Left cardiac atrium (tissue), 4 donors: ENCODE measurements at regions not wholly inside any gene's neighbourhood (a gene's known extent, or its start where the extent isn't known, plus 50 kb on each side); places are given as distances from the start of the nearest gene placed in this dataset.

Experiments
- ATAC-seq, 2 donors: fragments of 200-7000 bp; cut with Tn5 transposase; one replicate each; pipeline ENCODE4 v1.9.1; 2020; ENCODE audit warnings: mild to moderate bottlenecking in 2 of 2, moderate library complexity in 2 of 2
- DNase-seq: peaks from one replicate; pipeline ENCODE4 v3.0.0-alpha.2; 2020
- intact Hi-C, 2 donors: fragments of 100-400 bp; cut with DNase I; formaldehyde crosslinking; loops; one replicate each; pipeline versions ENCODE4 v1.14.1 to v1.15.1; 2022 to 2023
- donor health status: DM: no; HTN: yes; CAD: no.
- donor health status: DM: no; HTN: yes; CAD: no; lungs with severe emphysema.
- donor health status: DM: yes; HTN: yes; CAD: no.
- donor health status: Dilated cardiomyopathy.

DNA sequence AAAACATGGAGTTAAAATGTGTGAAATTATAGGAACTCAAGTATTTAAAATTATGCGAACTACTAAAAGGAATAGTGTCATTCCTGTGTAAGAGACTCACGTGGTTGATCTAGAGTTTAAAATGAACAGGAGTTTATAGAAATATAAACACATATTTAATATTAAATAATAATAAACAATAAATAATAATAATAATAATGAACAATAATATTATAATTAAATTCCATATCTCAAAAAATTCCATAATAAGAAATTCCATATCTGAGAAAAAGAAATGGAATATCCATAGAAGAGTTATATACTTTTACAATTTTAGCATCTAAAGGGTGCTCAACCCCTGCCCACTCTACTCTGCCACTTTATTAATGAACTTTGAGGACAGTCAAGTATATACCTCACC is 429.6 kb downstream of the TNS3 start:
- intact Hi-C loops, result no loop called here
- ATAC-seq (no peak), DNase-seq (no peak)

- DNase-seq (no peak), ATAC-seq (no peak)
- intact Hi-C loops, result no loop called here
Measured at GRCh38 chr7:47150497-47151260, 431.2 kb downstream of the TNS3 start.

DNA sequence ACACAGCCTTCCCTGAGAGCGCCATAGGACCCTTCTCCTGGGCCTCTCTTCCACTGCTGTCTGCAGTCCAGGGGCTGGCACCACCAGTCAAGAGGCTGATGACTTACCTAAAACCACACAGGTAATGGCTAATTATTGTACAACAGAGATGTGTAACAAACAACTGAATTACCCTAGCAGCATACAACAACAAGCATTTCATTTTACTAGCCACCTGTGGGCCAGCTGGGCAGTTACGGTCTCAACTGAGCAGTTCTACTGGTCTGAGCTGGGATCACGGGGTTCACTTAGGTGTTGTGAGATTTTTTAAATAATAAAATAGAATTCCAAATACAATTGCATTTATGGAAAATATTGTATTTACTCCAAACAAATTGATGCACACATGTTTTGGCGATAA is 431.9 kb downstream of the TNS3 start:
- DNase-seq, result no peak
- no peak for ATAC-seq
- intact Hi-C loops, result no loop called here

DNA sequence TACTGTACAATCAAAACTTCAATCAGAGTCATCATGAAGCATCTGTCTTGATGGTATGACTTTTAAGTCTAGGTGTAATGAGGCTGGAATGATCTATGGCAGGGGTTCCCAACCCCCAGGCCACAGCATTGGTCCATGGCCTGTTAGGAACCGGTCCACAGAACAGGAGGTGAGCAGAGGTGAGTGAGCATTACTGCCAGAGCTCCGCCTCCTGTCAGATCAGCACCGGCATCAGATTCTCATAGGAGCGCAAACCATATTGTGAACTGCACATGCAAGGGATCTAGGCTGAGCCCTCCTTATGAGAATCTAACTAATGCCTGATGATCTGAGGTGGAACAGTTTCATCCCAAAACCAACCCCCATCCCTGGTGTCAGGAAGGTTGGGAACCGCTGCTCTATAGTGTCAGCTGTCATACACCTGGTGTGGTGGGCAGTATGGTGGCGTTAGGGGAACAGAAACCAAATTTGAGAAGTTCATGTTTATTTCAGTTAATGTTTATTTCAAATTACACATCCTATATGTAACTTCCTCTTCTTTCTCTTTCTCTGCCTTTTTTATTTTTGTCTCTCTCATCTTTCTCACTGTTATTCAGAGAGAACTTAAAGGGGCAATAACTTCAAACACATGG is 432.6 kb downstream of the TNS3 start:
- ATAC-seq (no peak), DNase-seq (no peak)
- intact Hi-C loops, result no loop called here

GRCh38 chr7:47148536-47149207 is 433.2 kb downstream of the TNS3 start:
- peak in 1 of 2 donors; percentile 49 for ATAC-seq
- no peak for DNase-seq
- intact Hi-C loops, result no loop called here

- ATAC-seq (peak in 1 of 2 donors; percentile 70), DNase-seq (no peak)
- intact Hi-C loops, result no loop called here
Measured at GRCh38 chr7:47147213-47147631, 434.7 kb downstream of the TNS3 start.

DNA sequence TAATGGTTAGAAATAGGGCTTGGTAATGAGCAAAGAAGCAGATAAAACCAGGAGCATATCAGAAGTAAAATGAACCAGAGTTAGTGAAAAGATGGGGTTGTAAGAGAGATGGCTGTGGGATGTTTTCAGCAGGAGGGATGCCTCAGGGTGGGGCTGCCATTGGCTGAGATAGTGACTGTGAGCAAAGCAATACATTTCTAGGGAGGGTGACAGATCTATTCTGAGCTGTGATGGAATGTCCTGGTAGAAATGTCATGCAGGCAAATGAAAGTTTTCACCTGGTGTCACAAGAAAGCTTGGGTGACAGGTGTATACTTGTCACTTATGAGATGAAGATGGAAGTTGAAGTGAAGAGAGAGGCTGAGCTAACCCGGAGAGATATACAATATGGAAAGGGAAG is 435.9 kb downstream of the TNS3 start:
- intact Hi-C loops, result no loop called here
- no peak for DNase-seq
- ATAC-seq, result peak in 1 of 2 donors; percentile 65

GRCh38 chr7:47145186-47145725 is 436.7 kb downstream of the TNS3 start:
- peak in 1 of 2 donors; percentile 42 for ATAC-seq
- intact Hi-C loops, result no loop called here
- DNase-seq, result no peak

GRCh38 chr7:47143339-47143738 is 438.6 kb downstream of the TNS3 start:
- intact Hi-C loops, result no loop called here
- DNase-seq (no peak), ATAC-seq (no peak)

GRCh38 chr7:47142867-47143175 is 439.1 kb downstream of the TNS3 start:
- ATAC-seq (no peak), DNase-seq (no peak)
- intact Hi-C loops, result no loop called here

DNA sequence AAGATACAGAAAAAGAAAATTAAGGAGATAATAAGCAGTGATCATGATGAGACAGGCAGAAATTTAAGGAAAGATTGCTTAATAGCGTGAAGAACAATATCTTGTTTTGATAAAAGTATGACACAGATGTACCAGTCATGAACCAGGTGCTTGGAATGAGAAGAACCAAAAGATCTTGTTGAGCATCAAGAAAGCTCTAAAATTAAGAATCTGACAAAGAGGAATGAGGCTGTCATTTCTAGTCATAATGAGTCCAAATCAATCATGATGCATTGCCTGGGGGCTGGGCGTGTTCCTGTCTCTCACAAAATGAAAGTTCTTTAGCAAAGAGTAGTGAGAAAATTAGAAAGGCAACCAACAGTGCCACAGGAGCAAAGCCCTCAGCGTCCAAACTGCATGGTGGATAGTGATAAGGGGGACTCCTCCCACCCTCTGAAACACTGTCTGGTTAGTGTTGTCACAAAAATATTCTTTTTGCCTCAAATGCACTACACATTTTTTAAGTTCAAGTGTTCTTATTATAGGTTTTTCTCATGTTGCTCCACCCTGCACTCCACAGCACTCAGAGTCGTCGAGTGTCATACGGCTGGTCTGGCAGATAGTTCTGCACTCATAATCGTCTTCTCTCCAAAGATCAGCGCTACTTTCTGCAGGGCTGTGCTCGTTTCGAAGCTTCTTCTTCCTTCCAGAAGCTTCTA is 439.6 kb downstream of the TNS3 start:
- intact Hi-C loops, result no loop called here
- DNase-seq (no peak), ATAC-seq (no peak)

DNA sequence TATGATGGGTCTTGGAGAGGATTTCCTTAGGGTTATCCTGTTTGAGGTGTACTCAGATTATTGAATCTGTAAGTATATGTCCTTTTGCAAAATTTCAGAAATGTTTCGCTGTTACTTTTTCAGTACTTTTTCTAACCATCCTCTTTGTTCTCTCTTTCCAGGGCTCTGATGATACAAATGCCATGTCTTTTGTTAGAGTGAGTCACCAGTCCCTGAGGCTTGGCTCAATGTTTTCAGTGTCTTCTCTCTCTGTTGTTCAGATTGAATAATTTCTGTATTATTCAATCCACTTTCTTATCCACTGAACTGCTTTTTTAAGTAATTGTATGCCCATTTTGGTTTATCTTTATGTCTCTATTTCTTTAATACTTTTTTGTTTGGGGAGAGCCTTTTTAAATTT is 449.4 kb downstream of the TNS3 start:
- intact Hi-C loops, result no loop called here
- DNase-seq (no peak), ATAC-seq (no peak)

DNA sequence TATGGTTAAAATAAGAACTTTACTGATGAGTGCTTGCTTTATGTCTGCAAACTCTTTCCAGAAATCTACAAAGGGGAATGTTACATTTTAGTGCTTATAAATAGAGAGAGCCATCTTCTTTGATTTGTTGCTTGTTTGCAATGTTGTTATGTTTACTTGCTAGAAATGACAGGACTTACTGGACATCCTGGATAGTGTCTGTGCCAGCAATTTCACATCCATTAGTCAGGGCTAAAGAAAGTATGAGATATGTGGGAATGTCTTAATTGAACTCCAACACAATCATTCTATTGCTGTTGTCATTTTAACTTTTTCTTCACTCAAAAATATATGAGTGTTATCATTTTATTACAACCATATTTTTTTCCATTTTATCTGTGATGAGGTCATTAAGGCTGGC is 453.2 kb downstream of the TNS3 start:
- intact Hi-C loops, result no loop called here
- ATAC-seq (no peak), DNase-seq (no peak)

- intact Hi-C loops, result no loop called here
- DNase-seq (no peak), ATAC-seq (no peak)
Measured at GRCh38 chr7:47125529-47125928, 456.4 kb downstream of the TNS3 start.

DNA sequence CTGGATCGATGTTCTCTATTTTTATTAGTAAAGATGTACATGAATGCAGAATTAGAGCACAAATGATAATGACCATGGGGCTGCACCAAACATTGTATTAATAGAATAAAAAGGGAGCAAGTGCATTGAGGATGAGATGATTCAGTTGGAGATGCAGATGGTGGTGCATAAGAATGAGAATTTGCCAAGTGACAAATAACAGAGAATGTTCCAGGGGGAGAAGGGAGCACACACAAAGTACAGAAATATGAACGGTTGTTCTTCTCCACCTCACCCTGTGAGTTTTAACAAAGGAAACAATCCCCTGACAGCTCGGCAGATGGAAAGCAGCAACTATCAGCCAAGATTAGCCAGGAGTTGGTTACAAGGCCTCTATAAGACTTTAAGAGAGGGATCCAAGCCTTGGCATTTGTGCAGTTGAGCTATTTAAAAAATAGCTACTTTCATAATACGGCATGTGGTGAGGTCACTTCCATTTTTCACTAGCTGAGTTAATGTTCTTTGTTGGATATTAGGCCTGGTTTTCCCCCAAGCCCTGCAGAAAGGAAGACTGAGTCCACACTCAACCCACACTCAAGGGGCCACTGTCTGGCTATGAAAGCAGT is 462.5 kb downstream of the TNS3 start:
- DNase-seq, result no peak
- intact Hi-C loops, result no loop called here
- ATAC-seq, result no peak

- intact Hi-C loops, result no loop called here
- peak in 1 of 2 donors; percentile 70 for ATAC-seq
- DNase-seq, result no peak
Measured at GRCh38 chr7:47104206-47104549, 477.7 kb downstream of the TNS3 start.

- ATAC-seq (no peak), DNase-seq (no peak)
- intact Hi-C loops, result no loop called here
Measured at GRCh38 chr7:47103498-47104205, 478.3 kb downstream of the TNS3 start.

- intact Hi-C loops, result no loop called here
- DNase-seq, result no peak
- ATAC-seq, result no peak
Measured at GRCh38 chr7:47102331-47102841, 479.5 kb downstream of the TNS3 start.
